Stimulated activated effector memory CD8-positive, alpha-beta T cell treated with anti-CD3 and anti-CD28 coated beads, Interleukin-12 subunit alpha, Interleukin-12 subunit beta, amount 100 ng/mL, for 72 hours (primary cell): ENCODE measurements at regions not wholly inside any gene's neighbourhood (a gene's known extent, or its start where the extent isn't known, plus 50 kb on each side); places are given as distances from the start of the nearest gene placed in this dataset.

Source experiments
- ATAC-seq: fragments of 150-1000 bp; cut with Tn5 transposase; 2 replicates; pipeline ENCODE4 v1.10.0; 2021
- DNase-seq, 2 donors: peaks; one replicate each; pipeline ENCODE4 v3.0.0; 2021 to 2022; ENCODE audit warnings: low spot score in 2 of 2
- H3K27ac Mint-ChIP-seq: one replicate; pipeline ENCODE4 v1.8.0; 2022; ENCODE audit warnings: mild to moderate bottlenecking, mixed read lengths
- H3K36me3 Mint-ChIP-seq: one replicate; pipeline ENCODE4 v1.8.0; 2022; ENCODE audit warnings: mild to moderate bottlenecking, mixed read lengths
- H3K4me1 Mint-ChIP-seq: one replicate; pipeline ENCODE4 v1.8.0; 2022; ENCODE audit warnings: mixed read lengths
- H3K4me3 Mint-ChIP-seq: one replicate; pipeline ENCODE4 v1.8.0; 2022; ENCODE audit warnings: mild to moderate bottlenecking, mixed read lengths
- H3K9me3 Mint-ChIP-seq: one replicate; pipeline ENCODE4 v1.8.0; 2022; ENCODE audit warnings: mixed read lengths

GRCh38 chr11:19508165-19508564 is 204.5 kb upstream of the NAV2 start:
- H3K9me3 Mint-ChIP-seq = no peaks in the 10 kb centered on the region
- no peak overlapping the region for H3K4me3 Mint-ChIP-seq
- no peaks in the 10 kb centered on the region for H3K4me1 Mint-ChIP-seq
- DNase-seq (no peak), ATAC-seq (no peak)
- H3K36me3 Mint-ChIP-seq = no peaks in the 10 kb centered on the region
- H3K27ac Mint-ChIP-seq = no peak overlapping the region

GRCh38 chr11:19506816-19507486 is 205.7 kb upstream of the NAV2 start:
- DNase-seq = no peak
- Mint-ChIP-seq H3K9me3 (no peaks in the 10 kb centered on the region), H3K27ac (no peak overlapping the region), H3K4me1 (no peaks in the 10 kb centered on the region), H3K4me3 (no peak overlapping the region), H3K36me3 (no peaks in the 10 kb centered on the region)
- ATAC-seq = no peak

GRCh38 chr11:19502691-19503253 is 209.9 kb upstream of the NAV2 start:
- no peaks in the 10 kb centered on the region for H3K36me3 Mint-ChIP-seq
- no peak for DNase-seq
- no peak for ATAC-seq
- H3K9me3 Mint-ChIP-seq = no peaks in the 10 kb centered on the region
- no peaks in the 10 kb centered on the region for H3K4me1 Mint-ChIP-seq
- H3K27ac Mint-ChIP-seq = no peak overlapping the region
- H3K4me3 Mint-ChIP-seq = no peak overlapping the region

GRCh38 chr11:19501631-19502030 is 211.0 kb upstream of the NAV2 start:
- Mint-ChIP-seq H3K4me3 (no peak overlapping the region), H3K36me3 (no peaks in the 10 kb centered on the region), H3K4me1 (no peaks in the 10 kb centered on the region), H3K27ac (no peak overlapping the region), H3K9me3 (no peaks in the 10 kb centered on the region)
- ATAC-seq (no peak), DNase-seq (no peak)

- Mint-ChIP-seq H3K4me3 (no peak overlapping the region), H3K36me3 (no peaks in the 10 kb centered on the region), H3K4me1 (no peaks in the 10 kb centered on the region), H3K27ac (no peak overlapping the region), H3K9me3 (no peaks in the 10 kb centered on the region)
- DNase-seq = no peak
- no peak for ATAC-seq
Observed at GRCh38 chr11:19499999-19500398, 212.6 kb upstream of the NAV2 start.

GRCh38 chr11:19499026-19499669 is 213.5 kb upstream of the NAV2 start:
- DNase-seq = no peak
- no peak for ATAC-seq
- Mint-ChIP-seq H3K9me3 (no peaks in the 10 kb centered on the region), H3K36me3 (no peaks in the 10 kb centered on the region), H3K4me1 (no peaks in the 10 kb centered on the region), H3K4me3 (no peak overlapping the region), H3K27ac (no peak overlapping the region)

- no peak for DNase-seq
- H3K36me3 Mint-ChIP-seq = no peaks in the 10 kb centered on the region
Observed at GRCh38 chr11:19493446-19494213, 219.0 kb upstream of the NAV2 start.

GRCh38 chr11:19482319-19483100 is 230.1 kb upstream of the NAV2 start:
- H3K4me1 Mint-ChIP-seq = no peaks in the 10 kb centered on the region
- no peaks in the 10 kb centered on the region for H3K9me3 Mint-ChIP-seq
- no peak for ATAC-seq
- H3K4me3 Mint-ChIP-seq = no peak overlapping the region
- H3K36me3 Mint-ChIP-seq = no peaks in the 10 kb centered on the region
- H3K27ac Mint-ChIP-seq = no peak overlapping the region
- DNase-seq = no peak

More at GRCh38 chr11:19493446-19494213, 219.0 kb upstream of the NAV2 start:
- no peaks in the 10 kb centered on the region for H3K4me1 Mint-ChIP-seq
- no peaks in the 10 kb centered on the region for H3K9me3 Mint-ChIP-seq
- no peak overlapping the region for H3K4me3 Mint-ChIP-seq
- no peak overlapping the region for H3K27ac Mint-ChIP-seq
- no peak for ATAC-seq

- Mint-ChIP-seq H3K27ac (no peak overlapping the region), H3K9me3 (no peaks in the 10 kb centered on the region), H3K4me3 (no peak overlapping the region), H3K36me3 (no peaks in the 10 kb centered on the region), H3K4me1 (no peaks in the 10 kb centered on the region)
- DNase-seq = no peak
- ATAC-seq = no peak
Observed at GRCh38 chr11:19480540-19480939, 232.1 kb upstream of the NAV2 start.

GRCh38 chr11:19478891-19479290 is 233.7 kb upstream of the NAV2 start:
- DNase-seq = no peak
- no peaks in the 10 kb centered on the region for H3K9me3 Mint-ChIP-seq
- H3K4me3 Mint-ChIP-seq = no peak overlapping the region
- H3K27ac Mint-ChIP-seq = no peak overlapping the region
- no peaks in the 10 kb centered on the region for H3K4me1 Mint-ChIP-seq
- H3K36me3 Mint-ChIP-seq = no peaks in the 10 kb centered on the region
- no peak for ATAC-seq

GRCh38 chr11:19474954-19475721 is 234.4 kb upstream of the E2F8 start:
- Mint-ChIP-seq H3K27ac (no peak overlapping the region), H3K4me3 (no peak overlapping the region), H3K9me3 (no peaks in the 10 kb centered on the region), H3K4me1 (no peaks in the 10 kb centered on the region), H3K36me3 (no peaks in the 10 kb centered on the region)
- ATAC-seq (no peak), DNase-seq (no peak)

GRCh38 chr11:19474211-19474610 is 233.5 kb upstream of the E2F8 start:
- no peak overlapping the region for H3K27ac Mint-ChIP-seq
- ATAC-seq (no peak), DNase-seq (no peak)
- no peaks in the 10 kb centered on the region for H3K36me3 Mint-ChIP-seq
- H3K4me1 Mint-ChIP-seq = no peaks in the 10 kb centered on the region
- no peak overlapping the region for H3K4me3 Mint-ChIP-seq
- H3K9me3 Mint-ChIP-seq = no peaks in the 10 kb centered on the region

- H3K27ac Mint-ChIP-seq = no peak overlapping the region
- H3K4me3 Mint-ChIP-seq = no peak overlapping the region
- H3K36me3 Mint-ChIP-seq = no peaks in the 10 kb centered on the region
- no peaks in the 10 kb centered on the region for H3K9me3 Mint-ChIP-seq
- H3K4me1 Mint-ChIP-seq = no peaks in the 10 kb centered on the region
- DNase-seq (no peak), ATAC-seq (no peak)
Observed at GRCh38 chr11:19472679-19473078, 231.9 kb upstream of the E2F8 start.

GRCh38 chr11:19467904-19468303 is 227.2 kb upstream of the E2F8 start:
- DNase-seq (no peak), ATAC-seq (no peak)
- Mint-ChIP-seq H3K27ac (no peak overlapping the region), H3K4me3 (no peak overlapping the region), H3K9me3 (no peaks in the 10 kb centered on the region), H3K36me3 (no peaks in the 10 kb centered on the region), H3K4me1 (no peaks in the 10 kb centered on the region)
